ENCODE measurements at regions not wholly inside any gene's neighbourhood (a gene's known extent, or its start where the extent isn't known, plus 50 kb on each side); places are given as distances from the start of the nearest gene placed in this dataset.
A peak's percentile ranks its signal among the peaks of the same experiment; 100 is the strongest.
"Not testable (repeated sequence)": the region's sequence is repeated elsewhere in the genome, so short reads cannot be mapped to it uniquely, and the experiment has no call there.

DNA sequence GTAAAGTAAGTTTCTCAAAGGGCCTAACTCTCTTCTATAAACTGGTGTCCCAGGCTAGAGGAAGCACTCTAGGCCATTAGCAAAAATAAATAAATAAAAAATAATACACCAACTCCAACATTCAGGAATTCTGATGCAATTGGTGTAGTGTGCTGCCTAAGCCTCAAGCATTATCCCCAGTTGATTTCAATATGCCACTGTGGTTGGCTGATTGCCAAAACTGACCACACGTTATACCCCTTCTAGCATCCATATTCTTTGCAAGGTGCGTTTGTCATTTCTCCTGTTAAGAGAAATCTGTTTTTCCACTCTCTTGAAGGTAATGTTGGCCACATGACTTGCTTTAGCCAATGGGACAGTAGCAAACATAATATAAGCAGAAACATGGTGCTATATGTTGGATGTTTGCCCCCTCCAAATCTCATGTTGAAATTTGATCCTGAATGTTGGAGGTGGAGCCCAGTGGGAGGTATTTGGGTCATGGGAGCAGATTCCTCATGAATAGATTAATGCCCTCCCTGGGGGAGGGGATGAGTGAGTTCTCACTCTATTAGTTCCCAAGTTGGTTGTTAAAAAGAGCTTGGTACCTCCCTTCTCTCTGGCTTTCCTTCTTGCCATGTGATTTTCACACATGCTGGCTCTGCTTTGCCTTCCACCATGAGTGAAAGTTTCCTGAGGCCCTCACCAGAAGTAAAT, 71.9 kb upstream of the PLCB4 start:
- CTCF ChIA-PET = interaction anchor here (1.4 to 1.5 kb wide), 2 partner anchors 10 to 143 kb away, joined by 5 read pairs; no protein-coding TSS in a partner anchor
- no peak for DNase-seq (ENCODE audit: low read depth, low spot score)
- POLR2A ChIA-PET = no interaction called here
- no peak overlapping the region for H3K4me3 ChIP-seq (ENCODE audit: low read depth, low read length)
- TF ChIP-seq, protein P1, sequence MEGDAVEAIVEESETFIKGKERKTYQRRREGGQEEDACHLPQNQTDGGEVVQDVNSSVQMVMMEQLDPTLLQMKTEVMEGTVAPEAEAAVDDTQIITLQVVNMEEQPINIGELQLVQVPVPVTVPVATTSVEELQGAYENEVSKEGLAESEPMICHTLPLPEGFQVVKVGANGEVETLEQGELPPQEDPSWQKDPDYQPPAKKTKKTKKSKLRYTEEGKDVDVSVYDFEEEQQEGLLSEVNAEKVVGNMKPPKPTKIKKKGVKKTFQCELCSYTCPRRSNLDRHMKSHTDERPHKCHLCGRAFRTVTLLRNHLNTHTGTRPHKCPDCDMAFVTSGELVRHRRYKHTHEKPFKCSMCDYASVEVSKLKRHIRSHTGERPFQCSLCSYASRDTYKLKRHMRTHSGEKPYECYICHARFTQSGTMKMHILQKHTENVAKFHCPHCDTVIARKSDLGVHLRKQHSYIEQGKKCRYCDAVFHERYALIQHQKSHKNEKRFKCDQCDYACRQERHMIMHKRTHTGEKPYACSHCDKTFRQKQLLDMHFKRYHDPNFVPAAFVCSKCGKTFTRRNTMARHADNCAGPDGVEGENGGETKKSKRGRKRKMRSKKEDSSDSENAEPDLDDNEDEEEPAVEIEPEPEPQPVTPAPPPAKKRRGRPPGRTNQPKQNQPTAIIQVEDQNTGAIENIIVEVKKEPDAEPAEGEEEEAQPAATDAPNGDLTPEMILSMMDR (IDR thresholded peaks at IDR 0.05; ENCODE audit: insufficient read depth, low read length, missing control alignments) = no peak

DNA sequence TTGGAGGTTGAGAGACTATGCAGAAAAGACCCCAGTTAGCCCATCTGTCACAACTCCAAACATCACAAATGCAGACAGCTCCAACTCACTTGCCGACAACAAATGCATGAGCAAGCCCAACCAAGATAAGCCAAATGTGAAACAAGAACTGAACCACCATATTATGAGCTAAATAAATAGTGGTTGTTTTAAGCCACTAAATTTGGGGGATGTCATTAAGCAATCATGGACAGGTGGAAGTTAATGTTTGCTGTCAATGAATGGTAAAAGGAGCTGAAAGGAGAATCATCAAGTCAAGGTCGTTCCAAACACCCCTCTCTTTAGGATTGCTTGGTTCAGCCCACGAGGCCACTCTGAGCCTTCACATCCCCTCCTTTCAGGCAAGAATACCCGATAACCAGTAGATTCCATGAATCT, 71.2 kb upstream of the PLCB4 start:
- no peak overlapping the region for H3K4me3 ChIP-seq (ENCODE audit: low read depth, low read length)
- CTCF ChIA-PET = interaction anchor here (0.6 to 1.5 kb wide), 3 partner anchors 10 to 144 kb away, joined by 3 to 5 read pairs (median 5); no protein-coding TSS in a partner anchor
- POLR2A ChIA-PET = no interaction called here
- TF ChIP-seq, protein P1 (IDR thresholded peaks at IDR 0.05; ENCODE audit: insufficient read depth, low read length, missing control alignments) = no peak
- no peak for DNase-seq (ENCODE audit: low read depth, low spot score)

DNA sequence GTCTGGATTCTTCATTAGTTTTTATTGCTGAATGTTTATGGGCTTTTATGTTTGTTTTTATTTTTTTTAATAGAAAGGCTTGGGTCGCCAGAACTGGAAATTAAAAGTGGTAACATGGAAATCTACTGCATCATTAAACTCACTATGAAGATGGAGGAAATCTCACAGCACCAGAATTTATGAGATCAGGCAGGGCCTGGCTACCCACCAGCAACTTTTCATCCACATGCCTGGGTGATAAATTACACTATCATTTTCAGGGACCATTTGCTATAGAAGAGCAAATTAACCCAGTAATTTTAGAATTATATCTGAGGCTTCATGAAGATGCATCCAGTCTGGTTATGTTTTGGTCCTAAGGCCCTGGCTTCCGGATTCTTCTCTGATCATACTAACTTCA, 57.8 kb upstream of the PLCB4 start:
- no peak overlapping the region for H3K4me3 ChIP-seq (ENCODE audit: low read depth, low read length)
- TF ChIP-seq, protein P1 (IDR thresholded peaks at IDR 0.05; ENCODE audit: insufficient read depth, low read length, missing control alignments) = no peak
- ChIA-PET CTCF (interaction anchor here (1.3 kb wide), 1 partner anchor 157 kb away, joined by 7 read pairs; no protein-coding TSS in a partner anchor), POLR2A (no interaction called here)
- no peak for DNase-seq (ENCODE audit: low read depth, low spot score)

DNA sequence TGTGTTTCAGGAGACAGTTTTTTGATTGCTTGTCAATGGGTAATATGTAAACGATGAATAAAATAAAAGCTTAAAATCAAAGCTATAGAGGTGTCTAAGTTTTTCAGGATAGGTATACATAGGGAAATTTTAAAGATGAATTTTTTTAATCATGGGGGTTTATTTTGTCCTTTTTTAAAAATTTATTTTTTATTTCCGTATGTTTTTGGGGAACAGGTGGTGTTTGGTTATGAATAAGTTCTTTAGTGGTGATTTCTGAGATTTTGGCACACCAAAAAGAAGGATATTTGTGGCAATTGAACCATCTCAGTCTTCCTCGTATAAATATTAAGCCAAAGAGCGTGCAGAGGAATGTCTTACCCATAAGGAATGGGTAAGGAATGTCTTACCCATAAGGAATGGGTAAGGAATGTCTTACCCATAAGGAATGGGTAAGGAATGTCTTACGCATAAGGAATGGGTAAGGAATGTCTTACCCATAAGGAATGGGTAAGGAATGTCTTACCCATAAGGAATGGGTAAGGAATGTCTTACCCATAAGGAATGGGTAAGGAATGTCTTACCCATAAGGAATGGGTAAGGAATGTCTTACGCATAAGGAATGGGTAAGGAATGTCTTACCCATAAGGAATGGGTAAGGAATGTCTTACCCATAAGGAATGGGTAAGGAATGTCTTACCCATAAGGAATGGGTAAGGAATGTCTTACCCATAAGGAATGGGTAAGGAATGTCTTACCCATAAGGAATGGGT, 53.5 kb upstream of the PLCB4 start:
- POLR2A ChIA-PET; CTCF ChIA-PET; H3K4me3 ChIP-seq (ENCODE audit: low read depth, low read length); DNase-seq (ENCODE audit: low read depth, low spot score): not testable (repeated sequence)

DNA sequence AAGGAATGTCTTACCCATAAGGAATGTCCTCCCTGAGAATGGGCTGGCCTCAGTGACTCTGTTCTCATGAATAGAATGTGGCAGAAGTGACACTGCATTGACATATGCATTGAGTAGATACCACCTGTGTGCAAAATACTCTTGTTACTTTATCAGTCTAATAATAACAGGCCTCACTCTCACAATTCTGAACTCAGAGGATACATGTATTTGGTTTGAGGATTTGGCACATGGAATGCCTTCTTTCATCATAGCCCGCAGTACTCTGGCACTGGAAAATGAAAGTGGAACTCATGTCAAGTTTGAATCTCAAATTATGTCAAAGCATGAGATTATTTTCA, 52.9 kb upstream of the PLCB4 start:
- ChIA-PET CTCF (no interaction called here), POLR2A (no interaction called here)
- TF ChIP-seq, protein P1 (IDR thresholded peaks at IDR 0.05; ENCODE audit: insufficient read depth, low read length, missing control alignments) = no peak
- peak; percentile 5 for DNase-seq (ENCODE audit: low read depth, low spot score)
- H3K4me3 ChIP-seq (ENCODE audit: low read depth, low read length) = no peak overlapping the region

DNA sequence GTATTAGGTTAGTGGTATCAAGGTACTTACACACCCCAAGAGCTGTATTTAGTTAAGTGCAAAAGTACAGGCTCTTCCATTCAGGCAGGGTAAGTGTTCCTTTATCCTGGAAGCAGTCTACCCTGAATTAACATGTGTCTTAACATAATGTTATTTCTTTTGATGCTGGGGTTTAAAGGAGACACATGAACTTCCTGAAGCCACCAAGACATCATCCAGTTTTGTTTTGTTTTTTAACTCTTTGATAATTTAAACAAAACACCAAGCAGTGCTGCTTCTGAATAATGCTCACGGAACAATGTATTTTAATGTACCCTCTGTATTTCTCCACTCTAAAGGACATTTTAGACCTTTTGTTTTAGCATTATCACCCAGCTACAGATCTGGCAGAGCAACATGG, 50.5 kb upstream of the PLCB4 start:
- no peak overlapping the region for H3K4me3 ChIP-seq (ENCODE audit: low read depth, low read length)
- TF ChIP-seq, protein P1 (IDR thresholded peaks at IDR 0.05; ENCODE audit: insufficient read depth, low read length, missing control alignments) = no peak
- DNase-seq (ENCODE audit: low read depth, low spot score) = no peak
- ChIA-PET POLR2A (no interaction called here), CTCF (no interaction called here)

Measured in AG04449 (cell line).